GM21786 (cell line): ENCODE measurements at regions not wholly inside any gene's neighbourhood (a gene's known extent, or its start where the extent isn't known, plus 50 kb on each side); places are given as distances from the start of the nearest gene placed in this dataset.

Source experiments
- ATAC-seq: cut with Tn5 transposase; IDR thresholded peaks from one replicate; pipeline ENCODE4 v1.9.1; 2021; ENCODE audit not compliant: unreplicated experiment

GRCh38 chr7:51477323-51477722, 160.7 kb upstream of the COBL start:
- no peak for ATAC-seq

GRCh38 chr7:51476026-51476425, 159.4 kb upstream of the COBL start:
- no peak for ATAC-seq

DNA sequence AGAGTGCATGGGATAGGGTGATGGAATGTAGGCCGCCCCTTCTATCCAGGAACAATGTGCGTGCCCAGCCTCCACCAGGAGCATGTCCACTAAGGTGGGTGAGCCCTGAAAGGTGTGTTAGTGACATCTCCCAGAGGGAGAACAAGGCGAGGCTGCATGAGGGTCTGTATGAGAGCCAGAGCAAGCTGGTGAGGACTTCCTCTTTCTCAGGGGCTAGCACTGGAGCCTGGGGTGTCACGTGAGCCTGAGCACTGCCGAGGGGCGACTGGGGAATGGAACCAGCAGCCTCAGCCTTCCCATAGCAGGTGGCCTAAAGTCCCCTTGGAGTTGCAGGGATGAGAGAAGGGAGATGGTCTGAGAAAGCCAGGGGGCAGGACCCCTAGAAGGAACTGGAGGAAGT, 156.3 kb upstream of the COBL start:
- ATAC-seq, result no peak

- ATAC-seq, result no peak
Observed at GRCh38 chr7:51471981-51472296, 155.3 kb upstream of the COBL start.

- no peak for ATAC-seq
Observed at GRCh38 chr7:51471210-51471980, 154.8 kb upstream of the COBL start.

DNA sequence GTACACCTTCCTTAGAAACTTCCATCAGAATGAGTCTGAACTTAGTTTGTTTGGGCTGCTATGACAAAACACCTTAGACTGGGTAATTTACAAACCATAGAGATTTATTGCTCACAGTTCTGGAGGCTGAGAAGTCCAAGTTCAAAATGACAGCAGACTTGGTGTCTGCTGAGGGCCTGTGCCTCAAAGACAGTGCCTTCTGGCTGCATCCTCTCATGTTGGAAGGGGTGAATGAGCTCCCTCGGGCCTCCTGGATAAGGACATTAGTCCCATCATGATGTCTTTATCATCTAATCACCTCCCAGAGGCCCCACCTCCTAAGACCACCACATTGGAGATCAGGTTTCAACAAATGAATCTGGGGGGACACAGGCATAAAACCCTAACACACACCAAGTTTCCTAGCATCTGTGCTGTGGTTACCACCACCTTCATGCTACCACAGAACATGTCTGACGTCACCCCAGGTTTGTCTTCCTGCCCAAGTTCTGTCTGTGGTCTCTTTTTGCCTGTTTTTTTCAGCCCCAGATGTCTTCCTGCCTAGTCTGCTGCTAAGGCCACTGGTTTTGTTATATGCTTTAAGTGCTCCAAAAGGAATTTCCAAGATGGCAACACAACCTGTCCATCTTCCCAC, 150.9 kb upstream of the COBL start:
- ATAC-seq, result no peak

GRCh38 chr7:51459809-51460208, 143.2 kb upstream of the COBL start:
- ATAC-seq, result no peak

- no peak for ATAC-seq
Observed at GRCh38 chr7:51458693-51459092, 142.1 kb upstream of the COBL start.

DNA sequence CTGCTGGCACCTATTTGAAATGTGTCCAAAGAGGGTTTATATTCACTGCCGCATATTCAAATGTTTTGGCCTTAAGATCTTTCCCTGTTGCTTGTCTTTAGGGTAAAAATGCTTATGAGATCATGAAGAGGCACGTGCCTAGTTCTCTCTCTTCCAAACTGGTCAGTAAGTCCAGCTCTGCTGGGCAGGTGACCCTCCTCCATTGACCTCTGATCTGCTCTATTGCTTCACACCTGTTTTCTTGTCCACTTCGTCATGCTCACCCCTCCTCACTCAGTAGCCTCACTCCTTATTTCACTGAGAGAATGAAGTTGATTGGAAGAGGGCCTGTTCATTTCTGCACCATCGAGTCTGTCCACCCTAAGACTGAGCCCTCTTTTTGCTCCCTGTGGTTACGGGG, 140.5 kb upstream of the COBL start:
- no peak for ATAC-seq

DNA sequence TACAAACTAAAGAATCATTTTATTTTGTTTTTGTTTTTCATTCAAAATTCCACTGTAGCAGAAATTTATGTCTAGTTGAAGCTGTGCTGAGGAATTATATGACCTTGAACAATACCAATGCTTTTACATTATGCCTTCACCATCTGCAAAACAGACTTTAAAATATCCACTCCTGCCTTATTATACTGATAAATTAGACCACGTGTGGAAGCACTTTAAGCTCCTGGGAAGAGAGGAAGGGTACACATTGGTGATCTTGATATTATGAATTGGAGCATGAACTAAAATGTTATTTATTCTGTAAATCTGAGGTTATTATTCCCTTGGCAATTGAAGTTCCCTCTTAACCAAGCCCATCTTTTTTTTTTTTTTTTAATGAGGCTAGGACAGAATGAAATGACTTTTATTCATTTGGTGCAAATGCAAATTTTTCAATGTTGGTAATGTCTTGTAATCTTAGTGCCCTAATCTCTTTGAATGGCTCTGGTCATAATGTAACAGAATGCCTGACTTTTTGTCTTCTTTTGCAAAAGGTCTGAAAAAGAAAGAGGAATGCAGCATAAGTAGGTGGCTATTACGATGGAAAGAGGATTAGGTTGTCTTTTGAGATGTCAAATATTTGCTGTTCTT, 139.9 kb upstream of the COBL start:
- no peak for ATAC-seq

GRCh38 chr7:51455948-51456347, 139.3 kb upstream of the COBL start:
- ATAC-seq, result no peak

DNA sequence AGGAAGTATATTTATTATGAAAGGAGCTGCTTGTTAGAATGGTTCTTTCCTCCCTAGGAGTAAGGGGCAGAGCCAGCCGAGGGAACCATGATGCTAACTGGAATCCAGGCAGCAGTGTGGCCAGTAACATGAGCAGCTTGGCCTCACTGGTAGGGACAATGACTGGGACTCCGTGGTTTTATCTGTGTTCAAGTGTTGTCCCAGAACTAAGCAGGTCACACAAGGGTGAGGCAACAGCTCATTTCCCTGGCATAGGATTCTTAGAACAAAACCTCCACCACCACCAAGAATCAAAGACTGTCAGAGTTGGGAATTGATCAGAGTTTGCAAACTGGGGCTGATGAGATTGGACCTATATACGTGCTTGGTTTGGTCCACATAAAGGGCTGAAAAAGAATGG, 138.9 kb upstream of the COBL start:
- no peak for ATAC-seq

GRCh38 chr7:51455086-51455485, 138.5 kb upstream of the COBL start:
- no peak for ATAC-seq

DNA sequence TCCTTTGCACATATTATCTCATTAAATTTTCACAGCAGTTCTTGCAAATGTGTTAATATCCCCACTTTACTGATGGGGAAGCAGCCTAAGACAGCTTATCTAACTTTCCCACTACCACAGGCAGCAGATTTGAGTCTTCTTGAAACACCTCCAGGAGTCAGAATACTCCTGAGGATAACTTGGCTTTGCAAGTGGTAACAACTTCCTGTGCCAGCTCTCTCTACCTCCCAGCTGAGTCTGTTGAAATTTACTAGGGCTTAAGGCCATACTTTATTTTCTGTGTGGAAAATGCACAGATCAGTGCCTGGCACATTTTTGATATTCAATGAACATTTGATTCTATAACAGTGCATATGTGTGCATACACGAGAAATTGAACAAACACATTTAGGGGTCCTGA, 136.1 kb upstream of the COBL start:
- ATAC-seq, result no peak

DNA sequence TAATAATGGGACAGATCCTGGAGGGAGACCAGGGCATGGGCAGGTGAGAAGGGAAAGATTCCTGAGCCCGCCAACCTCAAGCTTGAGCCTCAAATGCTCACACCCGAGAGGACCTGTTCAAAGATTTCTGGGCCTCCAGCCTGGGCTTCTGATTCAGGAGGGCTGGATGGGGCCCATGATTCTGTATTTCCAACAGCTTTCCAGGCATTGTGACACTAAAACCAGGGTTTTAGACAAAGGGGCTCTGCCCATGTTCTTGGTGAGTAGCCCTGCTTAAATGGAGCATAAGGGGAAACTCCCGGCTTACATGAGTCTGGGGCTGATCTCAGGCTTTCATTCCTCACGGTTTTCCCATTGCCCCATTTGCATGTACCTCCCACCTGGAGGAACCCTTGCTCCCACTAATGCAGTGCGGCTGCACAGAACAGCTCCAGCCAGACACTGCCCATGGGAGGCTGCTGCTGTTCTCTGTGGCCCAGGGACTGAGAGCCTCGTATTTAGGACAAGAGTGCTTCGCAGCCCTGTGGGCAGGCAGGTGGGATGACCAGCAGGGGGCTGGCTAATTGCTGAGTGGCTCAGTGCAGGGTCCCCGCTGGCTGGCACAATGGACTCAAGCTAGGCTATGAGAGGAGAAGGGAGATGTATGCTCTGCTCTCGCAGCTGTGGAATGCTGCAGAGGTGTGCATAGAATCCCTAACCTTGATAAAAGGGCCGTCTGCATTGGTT, 135.3 kb upstream of the COBL start:
- ATAC-seq, result no peak

- no peak for ATAC-seq
Observed at GRCh38 chr7:51450541-51450940, 133.9 kb upstream of the COBL start.

DNA sequence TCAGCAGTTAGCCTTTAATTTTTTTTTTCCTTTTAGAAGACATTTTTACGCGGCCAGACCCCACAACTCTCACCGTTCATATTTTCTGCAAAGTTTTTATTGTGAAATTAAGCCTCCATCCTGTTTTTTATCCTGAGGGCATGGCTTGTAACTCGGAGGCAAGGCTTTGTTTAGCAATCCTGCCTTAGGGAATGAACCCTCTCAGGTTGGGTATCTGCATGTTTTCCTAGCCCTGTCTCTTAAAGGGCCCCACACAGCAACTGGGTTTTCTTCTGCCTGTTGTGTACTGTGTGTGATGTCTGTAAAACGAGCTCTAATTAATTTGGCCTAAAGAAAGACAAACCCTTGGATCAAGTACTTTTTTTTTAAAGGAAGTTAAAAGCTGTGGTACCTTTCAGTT, 130.2 kb upstream of the COBL start:
- ATAC-seq, result no peak

GRCh38 chr7:51446356-51446755, 129.7 kb upstream of the COBL start:
- no peak for ATAC-seq

DNA sequence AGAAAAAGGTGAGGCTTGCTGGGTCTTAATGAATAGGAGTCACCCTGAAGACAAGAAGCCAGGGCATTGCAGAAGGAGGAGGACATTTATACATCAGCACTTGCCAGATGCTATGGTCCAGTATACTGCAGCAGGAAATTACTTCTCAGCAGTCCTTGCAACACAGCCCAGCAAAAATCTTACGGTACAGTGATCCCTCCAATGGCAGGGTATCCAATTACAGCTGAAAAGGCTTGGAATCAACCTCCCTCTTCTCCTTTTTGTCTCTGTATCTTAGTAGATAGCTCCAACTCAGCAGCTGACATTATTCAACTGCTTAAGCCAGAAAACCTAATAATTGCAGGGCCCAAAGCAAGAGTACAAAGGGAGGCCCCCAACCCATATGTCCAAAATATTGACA, 128.3 kb upstream of the COBL start:
- no peak for ATAC-seq

DNA sequence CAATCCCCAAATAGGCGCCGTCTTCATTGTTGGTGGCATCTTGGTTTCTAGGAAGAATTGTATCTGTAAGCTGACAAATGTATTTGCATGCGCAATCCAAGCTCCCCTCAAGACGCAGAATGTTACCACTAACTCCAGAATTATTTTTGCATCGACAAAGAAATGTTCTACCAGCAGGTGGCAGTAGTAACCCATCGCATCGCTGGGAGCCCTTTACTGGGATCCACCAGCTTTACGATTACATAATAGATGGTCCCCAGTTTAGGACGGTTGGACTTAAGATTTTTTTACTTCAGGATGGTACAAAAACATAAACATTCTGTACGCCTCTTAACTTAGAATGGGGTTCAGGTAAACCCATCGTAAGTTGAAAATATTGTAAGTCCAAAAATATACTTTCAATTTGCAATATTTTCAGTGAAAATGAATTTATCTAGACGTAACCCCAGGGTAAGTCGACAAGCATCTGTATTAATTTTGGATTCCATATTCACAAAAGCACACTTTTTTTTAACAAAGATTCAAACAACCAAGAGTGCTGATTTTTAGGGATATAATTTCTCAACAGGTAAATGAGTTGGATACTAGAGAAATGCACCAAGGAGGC, 114.0 kb upstream of the COBL start:
- no peak for ATAC-seq

DNA sequence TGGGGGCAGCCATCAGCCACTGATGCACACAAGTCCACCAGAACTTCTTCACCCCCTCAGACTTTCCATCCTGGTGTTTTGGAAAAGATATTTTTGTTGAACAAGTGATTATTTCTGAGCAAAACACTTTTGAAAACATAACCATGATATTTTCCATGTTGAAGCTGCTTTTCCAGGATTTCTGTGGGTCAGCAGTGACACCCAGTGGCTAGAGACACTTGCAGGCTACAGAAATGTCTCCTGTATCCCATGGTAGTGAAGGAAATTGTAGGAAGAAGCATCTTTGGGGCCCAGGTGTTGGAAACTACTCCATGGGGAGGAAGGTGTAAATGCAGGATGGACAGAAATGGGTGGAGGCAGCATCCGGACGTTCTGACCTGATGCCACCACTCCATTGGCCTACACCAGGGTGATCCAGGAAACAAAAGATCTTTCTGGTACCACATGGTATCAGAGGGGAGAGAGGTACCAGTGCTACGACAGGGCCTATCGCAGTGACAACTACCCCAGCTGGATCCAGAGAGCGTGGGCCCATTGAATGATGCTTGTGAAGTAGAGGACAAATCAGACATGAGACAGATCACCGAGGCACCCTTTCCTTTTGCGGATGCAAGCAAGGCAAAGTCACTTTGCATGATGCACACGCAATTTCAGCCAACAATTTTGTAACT, 111.7 kb upstream of the COBL start:
- ATAC-seq, result no peak
